ENCODE measurements at regions not wholly inside any gene's neighbourhood (a gene's known extent, or its start where the extent isn't known, plus 50 kb on each side); places are given as distances from the start of the nearest gene placed in this dataset.

DNA sequence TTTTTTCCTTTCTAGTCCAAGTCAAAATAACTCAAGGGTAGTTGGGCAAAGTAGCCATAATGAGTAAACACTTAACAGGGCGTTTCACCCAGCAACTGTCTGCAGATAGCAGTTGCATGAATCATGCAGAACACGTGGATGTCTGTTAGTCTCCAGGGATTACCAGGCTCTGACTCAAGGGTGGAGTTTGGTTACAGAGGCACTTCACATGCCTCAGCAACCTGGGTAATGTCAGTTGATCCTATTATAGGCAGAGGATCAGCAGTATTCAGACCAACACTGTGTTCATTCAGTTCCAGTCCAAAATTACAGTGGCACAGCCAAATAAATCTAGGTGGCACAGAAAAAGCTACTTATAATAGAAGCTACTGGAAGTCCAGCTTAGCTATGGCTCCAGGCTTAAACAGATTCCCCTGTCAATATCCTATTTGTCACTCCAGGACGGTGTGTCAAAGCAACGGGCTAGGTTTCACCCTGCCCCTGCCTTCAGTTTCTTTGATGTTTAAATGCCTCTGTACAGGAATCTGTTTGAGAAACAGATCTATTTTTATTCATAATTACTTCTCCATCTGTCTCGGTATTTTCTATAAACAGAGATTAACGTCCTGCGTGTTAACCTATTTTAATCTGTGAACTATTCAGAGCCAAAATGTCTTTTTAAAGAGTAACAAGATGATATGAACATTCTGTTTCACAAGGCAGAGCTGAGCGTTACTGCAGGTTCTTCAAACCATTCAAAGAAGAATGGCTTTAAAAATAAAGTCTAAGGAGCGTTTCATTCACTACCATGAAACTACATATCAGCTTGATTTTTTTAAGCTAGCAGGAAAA, 162.6 kb upstream of the AKR1E2 start (continued):
- TF ChIP-seq, protein P1, sequence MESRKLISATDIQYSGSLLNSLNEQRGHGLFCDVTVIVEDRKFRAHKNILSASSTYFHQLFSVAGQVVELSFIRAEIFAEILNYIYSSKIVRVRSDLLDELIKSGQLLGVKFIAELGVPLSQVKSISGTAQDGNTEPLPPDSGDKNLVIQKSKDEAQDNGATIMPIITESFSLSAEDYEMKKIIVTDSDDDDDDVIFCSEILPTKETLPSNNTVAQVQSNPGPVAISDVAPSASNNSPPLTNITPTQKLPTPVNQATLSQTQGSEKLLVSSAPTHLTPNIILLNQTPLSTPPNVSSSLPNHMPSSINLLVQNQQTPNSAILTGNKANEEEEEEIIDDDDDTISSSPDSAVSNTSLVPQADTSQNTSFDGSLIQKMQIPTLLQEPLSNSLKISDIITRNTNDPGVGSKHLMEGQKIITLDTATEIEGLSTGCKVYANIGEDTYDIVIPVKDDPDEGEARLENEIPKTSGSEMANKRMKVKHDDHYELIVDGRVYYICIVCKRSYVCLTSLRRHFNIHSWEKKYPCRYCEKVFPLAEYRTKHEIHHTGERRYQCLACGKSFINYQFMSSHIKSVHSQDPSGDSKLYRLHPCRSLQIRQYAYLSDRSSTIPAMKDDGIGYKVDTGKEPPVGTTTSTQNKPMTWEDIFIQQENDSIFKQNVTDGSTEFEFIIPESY (IDR thresholded peaks at IDR 0.05) = peak; percentile 33
- peak in 1 of 2 donors; percentile 64 for TF ChIP-seq RXRA (IDR thresholded peaks at IDR 0.05)
- TF ChIP-seq JUND (IDR thresholded peaks at IDR 0.05) = peak; percentile 91 to 97

DNA sequence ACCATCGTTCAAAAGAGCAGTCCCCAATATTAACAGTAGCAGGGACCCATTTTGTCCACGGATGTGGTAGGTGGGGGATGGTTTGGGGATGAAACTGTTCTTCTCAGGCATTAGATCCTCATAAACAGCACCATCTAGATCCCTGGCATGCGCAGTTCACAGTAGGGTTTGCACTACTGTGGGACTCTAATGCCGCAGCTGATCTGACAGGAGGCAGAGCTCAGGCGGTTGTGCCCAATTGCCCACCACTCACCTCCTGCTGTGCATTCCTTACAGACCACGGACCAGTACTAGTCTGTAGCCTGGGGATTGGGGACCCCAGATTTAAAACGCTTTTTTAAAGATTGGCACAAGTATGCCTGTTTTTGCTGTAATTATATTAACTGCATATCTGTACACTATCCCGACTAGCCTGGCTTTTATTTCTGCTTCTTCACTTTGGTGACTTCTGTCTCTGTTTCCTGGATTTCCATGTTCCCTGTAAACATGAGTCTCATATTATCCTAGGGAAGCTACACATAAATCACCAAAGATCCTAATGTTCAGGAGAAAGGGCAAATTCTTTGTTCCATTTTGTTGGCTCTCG, 163.3 kb upstream of the AKR1E2 start:
- no peaks in the 10 kb centered on the region for H3K27me3 ChIP-seq (ENCODE audit: control insufficient read depth in 4 of 4, insufficient read depth in 4 of 4, low read length in 3 of 4)
- H3K4me3 ChIP-seq (ENCODE audit: low read depth in 1 of 3, low read length in 3 of 3) = no peak overlapping the region
- no peak for DNase-seq (ENCODE audit: low spot score)
- no peaks in the 10 kb centered on the region for H3K36me3 ChIP-seq (ENCODE audit: control insufficient read depth in 4 of 4, insufficient read depth in 3 of 4, low read depth in 1 of 4, low read length in 3 of 4)
- TF ChIP-seq GABPA (IDR thresholded peaks at IDR 0.05 in 1 of 2, conservative IDR thresholded peaks at IDR 0.05 in 1 of 2) (no peak), HNF4G (IDR thresholded peaks at IDR 0.05) (no peak), RXRA (IDR thresholded peaks at IDR 0.05) (no peak), SP1 (IDR thresholded peaks at IDR 0.05) (no peak)
- TF ChIP-seq, protein P2, sequence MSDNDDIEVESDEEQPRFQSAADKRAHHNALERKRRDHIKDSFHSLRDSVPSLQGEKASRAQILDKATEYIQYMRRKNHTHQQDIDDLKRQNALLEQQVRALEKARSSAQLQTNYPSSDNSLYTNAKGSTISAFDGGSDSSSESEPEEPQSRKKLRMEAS (IDR thresholded peaks at IDR 0.05) = no peak
- no peaks in the 10 kb centered on the region for H3K9me3 ChIP-seq (ENCODE audit: control insufficient read depth in 4 of 4, low read length in 3 of 4)
- WGBS = 73% methylated on average over 9 of the region's 9 CpGs
- peaks cover 2 to 32% (median 21%) of the 10 kb centered on the region in 4 donors for H3K4me1 ChIP-seq (ENCODE audit: control insufficient read depth in 4 of 4, insufficient read depth in 4 of 4, low read length in 3 of 4)
- H3K9ac ChIP-seq (ENCODE audit: low read depth in 1 of 2, low read length in 2 of 2) = peak overlapping the region in 1 of 2 donors; percentile 34
- H3K27ac ChIP-seq (ENCODE audit: low read depth in 1 of 2, low read length in 2 of 2) = peak overlapping the region; percentile 83 to 88

DNA sequence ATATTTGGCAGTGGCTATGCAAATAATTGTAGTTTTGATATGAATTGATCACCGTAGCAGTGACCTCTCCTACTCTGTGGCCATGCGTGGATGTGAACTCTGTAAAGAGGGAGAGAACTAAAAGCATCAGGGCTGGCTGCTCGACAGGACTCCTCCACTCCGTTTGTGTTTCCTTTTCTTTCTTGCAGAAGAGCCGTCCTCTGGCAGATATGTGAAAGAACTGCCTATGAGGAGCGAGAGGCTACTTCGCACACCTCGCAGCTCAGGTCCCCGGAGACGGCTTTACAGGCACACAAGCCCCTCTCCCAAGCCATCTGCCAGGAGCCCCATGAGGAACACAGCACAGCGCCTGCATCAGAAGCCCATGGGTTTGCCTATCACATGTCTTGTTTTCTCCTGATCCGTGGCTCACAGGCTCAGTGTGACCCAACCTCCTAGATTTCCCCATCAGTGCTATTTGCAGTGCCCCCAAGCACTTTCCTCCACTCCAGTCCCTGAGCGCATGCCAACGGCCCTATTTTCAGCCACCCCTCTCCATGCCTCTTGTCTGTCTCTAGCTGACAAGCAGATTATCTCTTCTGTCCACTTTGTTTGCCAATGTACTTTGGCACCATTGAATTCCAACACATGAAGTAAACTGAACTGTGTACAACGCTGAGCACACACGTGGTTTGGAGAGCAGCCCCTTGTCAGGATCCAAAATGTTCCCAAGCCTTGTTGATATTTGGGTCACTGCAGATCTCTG, 164.3 kb upstream of the AKR1E2 start:
- DNase-seq (ENCODE audit: low spot score) = no peak
- H3K27ac ChIP-seq (ENCODE audit: low read depth in 1 of 2, low read length in 2 of 2) = peak overlapping the region; percentile 83 to 88
- 37% methylated on average over 16 of the region's 16 CpGs for WGBS
- H3K9ac ChIP-seq (ENCODE audit: low read depth in 1 of 2, low read length in 2 of 2) = peak overlapping the region; percentile 30 to 60
- H3K36me3 ChIP-seq (ENCODE audit: control insufficient read depth in 4 of 4, insufficient read depth in 3 of 4, low read depth in 1 of 4, low read length in 3 of 4) = no peaks in the 10 kb centered on the region
- H3K27me3 ChIP-seq (ENCODE audit: control insufficient read depth in 4 of 4, insufficient read depth in 4 of 4, low read length in 3 of 4) = no peaks in the 10 kb centered on the region
- H3K4me1 ChIP-seq (ENCODE audit: control insufficient read depth in 4 of 4, insufficient read depth in 4 of 4, low read length in 3 of 4) = peaks cover 2 to 32% (median 21%) of the 10 kb centered on the region in 4 donors
- H3K9me3 ChIP-seq (ENCODE audit: control insufficient read depth in 4 of 4, low read length in 3 of 4) = no peaks in the 10 kb centered on the region
- H3K4me3 ChIP-seq (ENCODE audit: low read depth in 1 of 3, low read length in 3 of 3) = peak overlapping the region; percentile 4 to 22 (median 21)
- TF ChIP-seq, protein P3, sequence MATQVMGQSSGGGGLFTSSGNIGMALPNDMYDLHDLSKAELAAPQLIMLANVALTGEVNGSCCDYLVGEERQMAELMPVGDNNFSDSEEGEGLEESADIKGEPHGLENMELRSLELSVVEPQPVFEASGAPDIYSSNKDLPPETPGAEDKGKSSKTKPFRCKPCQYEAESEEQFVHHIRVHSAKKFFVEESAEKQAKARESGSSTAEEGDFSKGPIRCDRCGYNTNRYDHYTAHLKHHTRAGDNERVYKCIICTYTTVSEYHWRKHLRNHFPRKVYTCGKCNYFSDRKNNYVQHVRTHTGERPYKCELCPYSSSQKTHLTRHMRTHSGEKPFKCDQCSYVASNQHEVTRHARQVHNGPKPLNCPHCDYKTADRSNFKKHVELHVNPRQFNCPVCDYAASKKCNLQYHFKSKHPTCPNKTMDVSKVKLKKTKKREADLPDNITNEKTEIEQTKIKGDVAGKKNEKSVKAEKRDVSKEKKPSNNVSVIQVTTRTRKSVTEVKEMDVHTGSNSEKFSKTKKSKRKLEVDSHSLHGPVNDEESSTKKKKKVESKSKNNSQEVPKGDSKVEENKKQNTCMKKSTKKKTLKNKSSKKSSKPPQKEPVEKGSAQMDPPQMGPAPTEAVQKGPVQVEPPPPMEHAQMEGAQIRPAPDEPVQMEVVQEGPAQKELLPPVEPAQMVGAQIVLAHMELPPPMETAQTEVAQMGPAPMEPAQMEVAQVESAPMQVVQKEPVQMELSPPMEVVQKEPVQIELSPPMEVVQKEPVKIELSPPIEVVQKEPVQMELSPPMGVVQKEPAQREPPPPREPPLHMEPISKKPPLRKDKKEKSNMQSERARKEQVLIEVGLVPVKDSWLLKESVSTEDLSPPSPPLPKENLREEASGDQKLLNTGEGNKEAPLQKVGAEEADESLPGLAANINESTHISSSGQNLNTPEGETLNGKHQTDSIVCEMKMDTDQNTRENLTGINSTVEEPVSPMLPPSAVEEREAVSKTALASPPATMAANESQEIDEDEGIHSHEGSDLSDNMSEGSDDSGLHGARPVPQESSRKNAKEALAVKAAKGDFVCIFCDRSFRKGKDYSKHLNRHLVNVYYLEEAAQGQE (IDR thresholded peaks at IDR 0.05) = peak; percentile 83
- TF ChIP-seq RAD21 (IDR thresholded peaks at IDR 0.05) (peak; percentile 35 to 51), FOXA2 (IDR thresholded peaks at IDR 0.05) (peak; percentile 98), EGR1 (IDR thresholded peaks at IDR 0.05; ENCODE audit: low read depth in 2 of 2) (no peak), JUND (IDR thresholded peaks at IDR 0.05) (peak; percentile 75 to 88), HNF4G (IDR thresholded peaks at IDR 0.05) (peak; percentile 58), GABPA (IDR thresholded peaks at IDR 0.05 in 1 of 2, conservative IDR thresholded peaks at IDR 0.05 in 1 of 2) (peak in 1 of 2 donors; percentile 16), YY1 (IDR thresholded peaks at IDR 0.05) (peak; percentile 90), SP1 (IDR thresholded peaks at IDR 0.05) (peak; percentile 94), FOXA1 (IDR thresholded peaks at IDR 0.05) (peak; percentile 97), NR2F2 (IDR thresholded peaks at IDR 0.05) (peak; percentile 40)
- TF ChIP-seq, protein P2 (IDR thresholded peaks at IDR 0.05) = peak; percentile 83
- TF ChIP-seq, protein P4, sequence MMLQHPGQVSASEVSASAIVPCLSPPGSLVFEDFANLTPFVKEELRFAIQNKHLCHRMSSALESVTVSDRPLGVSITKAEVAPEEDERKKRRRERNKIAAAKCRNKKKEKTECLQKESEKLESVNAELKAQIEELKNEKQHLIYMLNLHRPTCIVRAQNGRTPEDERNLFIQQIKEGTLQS (IDR thresholded peaks at IDR 0.05) = peak; percentile 42
- TF ChIP-seq, protein P5, sequence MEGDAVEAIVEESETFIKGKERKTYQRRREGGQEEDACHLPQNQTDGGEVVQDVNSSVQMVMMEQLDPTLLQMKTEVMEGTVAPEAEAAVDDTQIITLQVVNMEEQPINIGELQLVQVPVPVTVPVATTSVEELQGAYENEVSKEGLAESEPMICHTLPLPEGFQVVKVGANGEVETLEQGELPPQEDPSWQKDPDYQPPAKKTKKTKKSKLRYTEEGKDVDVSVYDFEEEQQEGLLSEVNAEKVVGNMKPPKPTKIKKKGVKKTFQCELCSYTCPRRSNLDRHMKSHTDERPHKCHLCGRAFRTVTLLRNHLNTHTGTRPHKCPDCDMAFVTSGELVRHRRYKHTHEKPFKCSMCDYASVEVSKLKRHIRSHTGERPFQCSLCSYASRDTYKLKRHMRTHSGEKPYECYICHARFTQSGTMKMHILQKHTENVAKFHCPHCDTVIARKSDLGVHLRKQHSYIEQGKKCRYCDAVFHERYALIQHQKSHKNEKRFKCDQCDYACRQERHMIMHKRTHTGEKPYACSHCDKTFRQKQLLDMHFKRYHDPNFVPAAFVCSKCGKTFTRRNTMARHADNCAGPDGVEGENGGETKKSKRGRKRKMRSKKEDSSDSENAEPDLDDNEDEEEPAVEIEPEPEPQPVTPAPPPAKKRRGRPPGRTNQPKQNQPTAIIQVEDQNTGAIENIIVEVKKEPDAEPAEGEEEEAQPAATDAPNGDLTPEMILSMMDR (IDR thresholded peaks at IDR 0.05; ENCODE audit: low read depth, low read length, missing input control) = no peak
- TF ChIP-seq, protein P1 (IDR thresholded peaks at IDR 0.05) = peak; percentile 74

Measured in liver (tissue), 8 donors.